ENCODE measurements at regions not wholly inside any gene's neighbourhood (a gene's known extent, or its start where the extent isn't known, plus 50 kb on each side); places are given as distances from the start of the nearest gene placed in this dataset.
"Not testable (repeated sequence)": the region's sequence is repeated elsewhere in the genome, so short reads cannot be mapped to it uniquely, and the experiment has no call there.

DNA sequence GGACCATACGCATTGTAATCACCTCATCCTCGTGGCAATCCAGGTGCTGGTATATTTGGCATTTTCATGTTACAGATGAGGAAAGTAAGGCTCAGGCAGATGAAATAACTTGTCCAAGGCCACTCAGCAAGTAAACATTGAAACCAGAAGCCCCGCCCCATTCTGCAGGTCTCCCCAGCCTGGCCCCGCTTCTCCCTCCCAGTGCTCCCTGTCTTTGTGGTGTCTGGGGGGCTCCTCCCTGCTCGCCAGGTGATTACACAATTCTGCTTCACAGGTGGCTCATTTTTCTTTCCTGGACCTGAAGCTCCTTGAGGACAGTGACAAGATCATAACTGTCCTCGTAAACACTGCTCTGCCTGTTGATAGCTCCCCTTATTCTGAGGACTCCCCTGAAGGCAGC, 531.5 kb upstream of the B3GAT1 start:
- ChIA-PET POLR2A (no interaction called here), CTCF (no interaction called here)
- Histone ChIP-seq H3K4me3 (ENCODE audit: low read depth in 2 of 2, low read length in 2 of 2) (no peak overlapping the region), H3K4me1 (ENCODE audit: control insufficient read depth, insufficient read depth, low read length) (peaks cover 11% of the 10 kb centered on the region), H3K27ac (ENCODE audit: low read length) (no peak overlapping the region), H3K36me3 (ENCODE audit: control insufficient read depth, insufficient read depth, low read length) (no peaks in the 10 kb centered on the region), H3K27me3 (ENCODE audit: control insufficient read depth, insufficient read depth, low read length) (no peaks in the 10 kb centered on the region), H3K9me3 (ENCODE audit: control insufficient read depth, insufficient read depth, low read depth, low read length) (no peaks in the 10 kb centered on the region)
- ATAC-seq = no peak
- intact Hi-C loops (cut with micrococcal nuclease; ENCODE audit: unreplicated experiment) = no loop called here
- no peak for DNase-seq (ENCODE audit: low read depth, low spot score)
- in situ Hi-C loops (cut with HindIII; ENCODE audit: low pct_unique_long_range_greater_than_20kb, low sequenced_read_pairs) = no loop called here
- no TSS peak for BruUV-seq (replicated peaks)
- TF ChIP-seq, protein P1, sequence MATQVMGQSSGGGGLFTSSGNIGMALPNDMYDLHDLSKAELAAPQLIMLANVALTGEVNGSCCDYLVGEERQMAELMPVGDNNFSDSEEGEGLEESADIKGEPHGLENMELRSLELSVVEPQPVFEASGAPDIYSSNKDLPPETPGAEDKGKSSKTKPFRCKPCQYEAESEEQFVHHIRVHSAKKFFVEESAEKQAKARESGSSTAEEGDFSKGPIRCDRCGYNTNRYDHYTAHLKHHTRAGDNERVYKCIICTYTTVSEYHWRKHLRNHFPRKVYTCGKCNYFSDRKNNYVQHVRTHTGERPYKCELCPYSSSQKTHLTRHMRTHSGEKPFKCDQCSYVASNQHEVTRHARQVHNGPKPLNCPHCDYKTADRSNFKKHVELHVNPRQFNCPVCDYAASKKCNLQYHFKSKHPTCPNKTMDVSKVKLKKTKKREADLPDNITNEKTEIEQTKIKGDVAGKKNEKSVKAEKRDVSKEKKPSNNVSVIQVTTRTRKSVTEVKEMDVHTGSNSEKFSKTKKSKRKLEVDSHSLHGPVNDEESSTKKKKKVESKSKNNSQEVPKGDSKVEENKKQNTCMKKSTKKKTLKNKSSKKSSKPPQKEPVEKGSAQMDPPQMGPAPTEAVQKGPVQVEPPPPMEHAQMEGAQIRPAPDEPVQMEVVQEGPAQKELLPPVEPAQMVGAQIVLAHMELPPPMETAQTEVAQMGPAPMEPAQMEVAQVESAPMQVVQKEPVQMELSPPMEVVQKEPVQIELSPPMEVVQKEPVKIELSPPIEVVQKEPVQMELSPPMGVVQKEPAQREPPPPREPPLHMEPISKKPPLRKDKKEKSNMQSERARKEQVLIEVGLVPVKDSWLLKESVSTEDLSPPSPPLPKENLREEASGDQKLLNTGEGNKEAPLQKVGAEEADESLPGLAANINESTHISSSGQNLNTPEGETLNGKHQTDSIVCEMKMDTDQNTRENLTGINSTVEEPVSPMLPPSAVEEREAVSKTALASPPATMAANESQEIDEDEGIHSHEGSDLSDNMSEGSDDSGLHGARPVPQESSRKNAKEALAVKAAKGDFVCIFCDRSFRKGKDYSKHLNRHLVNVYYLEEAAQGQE (IDR thresholded peaks at IDR 0.05; ENCODE audit: insufficient read depth in 1 of 2, low read depth in 2 of 2, low read length in 1 of 2) = no peak
- no peak for TF ChIP-seq TCF7L2 (IDR thresholded peaks at IDR 0.05; ENCODE audit: low read depth, low read length)
- TF ChIP-seq, protein P2, sequence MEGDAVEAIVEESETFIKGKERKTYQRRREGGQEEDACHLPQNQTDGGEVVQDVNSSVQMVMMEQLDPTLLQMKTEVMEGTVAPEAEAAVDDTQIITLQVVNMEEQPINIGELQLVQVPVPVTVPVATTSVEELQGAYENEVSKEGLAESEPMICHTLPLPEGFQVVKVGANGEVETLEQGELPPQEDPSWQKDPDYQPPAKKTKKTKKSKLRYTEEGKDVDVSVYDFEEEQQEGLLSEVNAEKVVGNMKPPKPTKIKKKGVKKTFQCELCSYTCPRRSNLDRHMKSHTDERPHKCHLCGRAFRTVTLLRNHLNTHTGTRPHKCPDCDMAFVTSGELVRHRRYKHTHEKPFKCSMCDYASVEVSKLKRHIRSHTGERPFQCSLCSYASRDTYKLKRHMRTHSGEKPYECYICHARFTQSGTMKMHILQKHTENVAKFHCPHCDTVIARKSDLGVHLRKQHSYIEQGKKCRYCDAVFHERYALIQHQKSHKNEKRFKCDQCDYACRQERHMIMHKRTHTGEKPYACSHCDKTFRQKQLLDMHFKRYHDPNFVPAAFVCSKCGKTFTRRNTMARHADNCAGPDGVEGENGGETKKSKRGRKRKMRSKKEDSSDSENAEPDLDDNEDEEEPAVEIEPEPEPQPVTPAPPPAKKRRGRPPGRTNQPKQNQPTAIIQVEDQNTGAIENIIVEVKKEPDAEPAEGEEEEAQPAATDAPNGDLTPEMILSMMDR (IDR thresholded peaks at IDR 0.05) = no peak
- TF ChIP-seq SIN3A (IDR thresholded peaks at IDR 0.05; ENCODE audit: borderline replicate concordance, insufficient read depth, low read depth, low read length) = no peak

DNA sequence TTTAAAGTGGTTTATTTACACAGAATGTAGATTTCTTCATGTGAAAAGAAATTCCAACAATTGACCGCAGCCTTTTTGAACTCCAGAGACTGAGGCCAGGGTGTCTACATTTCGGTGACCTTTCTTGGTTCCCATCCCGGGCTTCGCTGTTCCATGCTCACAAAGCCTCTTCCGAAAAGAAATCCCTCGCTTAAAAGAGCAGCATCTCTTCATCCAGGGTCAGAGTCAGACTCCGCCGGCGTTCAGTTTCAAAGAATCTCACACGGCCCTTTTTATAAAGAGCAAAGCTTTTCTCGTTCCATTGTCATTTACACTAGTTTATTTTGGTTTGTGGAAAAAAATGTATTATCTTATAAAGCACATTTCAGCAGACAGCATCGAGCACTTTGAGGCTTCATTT, 530.6 kb upstream of the B3GAT1 start:
- DNase-seq (ENCODE audit: low read depth, low spot score) (no peak), ATAC-seq (no peak)
- peaks cover 7% of the 10 kb centered on the region for H3K4me1 ChIP-seq (ENCODE audit: control insufficient read depth, insufficient read depth, low read length)
- ChIA-PET POLR2A (no interaction called here), CTCF (no interaction called here)
- no TSS peak for BruUV-seq (replicated peaks)
- no peaks in the 10 kb centered on the region for H3K36me3 ChIP-seq (ENCODE audit: control insufficient read depth, insufficient read depth, low read length)
- H3K27me3 ChIP-seq (ENCODE audit: control insufficient read depth, insufficient read depth, low read length) = no peaks in the 10 kb centered on the region
- no peak for TF ChIP-seq POLR2AphosphoS5 (IDR thresholded peaks at IDR 0.05; ENCODE audit: low read depth, low read length)
- TF ChIP-seq, protein P1 (IDR thresholded peaks at IDR 0.05; ENCODE audit: insufficient read depth in 1 of 2, low read depth in 2 of 2, low read length in 1 of 2) = no peak
- in situ Hi-C loops (cut with HindIII; ENCODE audit: low pct_unique_long_range_greater_than_20kb, low sequenced_read_pairs) = no loop called here
- H3K27ac ChIP-seq (ENCODE audit: low read length) = no peak overlapping the region
- no peaks in the 10 kb centered on the region for H3K9me3 ChIP-seq (ENCODE audit: control insufficient read depth, insufficient read depth, low read depth, low read length)
- intact Hi-C loops (cut with micrococcal nuclease; ENCODE audit: unreplicated experiment) = no loop called here
- H3K4me3 ChIP-seq (ENCODE audit: low read depth in 2 of 2, low read length in 2 of 2) = no peak overlapping the region

DNA sequence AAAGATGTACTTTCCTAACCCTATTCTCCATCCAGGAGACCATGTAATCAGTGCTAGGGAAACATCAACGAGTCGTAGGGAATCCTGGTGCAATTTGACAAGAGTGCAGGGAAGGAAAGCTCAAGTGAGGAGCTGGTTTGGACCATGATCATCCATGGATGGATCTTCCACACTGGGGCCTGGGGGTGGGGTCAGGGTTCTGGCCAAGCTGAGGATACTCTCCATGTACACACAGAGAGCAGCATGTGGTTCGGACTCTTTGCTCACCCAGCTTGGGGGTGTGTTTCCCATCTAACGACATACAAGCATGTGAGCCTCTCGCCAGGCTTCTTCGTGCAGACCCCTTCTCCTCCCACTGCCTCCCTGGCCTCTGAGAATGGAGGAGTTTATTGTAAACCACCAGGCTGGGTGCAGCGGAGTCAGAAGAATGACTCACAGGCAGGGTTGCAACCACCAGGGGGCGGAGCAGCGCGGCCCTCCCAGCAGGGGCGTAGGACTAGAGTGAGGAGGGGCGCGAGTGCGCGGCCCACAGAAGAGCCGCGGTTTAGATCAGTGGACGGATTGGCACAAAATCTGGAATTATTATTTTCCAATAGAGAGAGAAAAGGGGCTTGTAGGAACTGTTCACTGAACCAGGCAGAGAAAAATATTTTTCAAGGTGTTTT, 530.0 kb upstream of the B3GAT1 start:
- H3K9me3 ChIP-seq (ENCODE audit: control insufficient read depth, insufficient read depth, low read depth, low read length); in situ Hi-C loops (cut with HindIII; ENCODE audit: low pct_unique_long_range_greater_than_20kb, low sequenced_read_pairs); H3K4me1 ChIP-seq (ENCODE audit: control insufficient read depth, insufficient read depth, low read length); H3K27me3 ChIP-seq (ENCODE audit: control insufficient read depth, insufficient read depth, low read length); ATAC-seq; CTCF ChIA-PET; DNase-seq (ENCODE audit: low read depth, low spot score); BruUV-seq (replicated peaks); intact Hi-C loops (cut with micrococcal nuclease; ENCODE audit: unreplicated experiment); POLR2A ChIA-PET; H3K27ac ChIP-seq (ENCODE audit: low read length); H3K4me3 ChIP-seq (ENCODE audit: low read depth in 2 of 2, low read length in 2 of 2); H3K36me3 ChIP-seq (ENCODE audit: control insufficient read depth, insufficient read depth, low read length): not testable (repeated sequence)

Measured in Panc1 (cell line).